HepG2 (cell line): ENCODE measurements at regions not wholly inside any gene's neighbourhood (a gene's known extent, or its start where the extent isn't known, plus 50 kb on each side); places are given as distances from the start of the nearest gene placed in this dataset.

Experiments
- CTCF ChIP-seq: sonication (generic); formaldehyde crosslinking; IDR thresholded peaks from 2 replicates; pipeline ENCODE4 v1.5.0; 2020; ENCODE audit warnings: mild to moderate bottlenecking, missing genetic modification reagents, moderate library complexity
- EZH2 ChIP-seq: conservative IDR thresholded peaks from 2 replicates; pipeline ENCODE4 v1.6.1; 2012; ENCODE audit warnings: mild to moderate bottlenecking, low read depth, low read length, moderate library complexity
- FOSL1 ChIP-seq: sonication (generic); formaldehyde crosslinking; IDR thresholded peaks from 2 replicates; pipeline ENCODE4 v1.9.0; 2021; ENCODE audit warnings: missing genetic modification reagents, borderline replicate concordance
- GZF1 ChIP-seq: sonication (generic); formaldehyde crosslinking; IDR thresholded peaks from 2 replicates; pipeline ENCODE4 v1.5.1; 2020; ENCODE audit warnings: mild to moderate bottlenecking, missing genetic modification reagents
- POLR2A ChIP-seq, 2 experiments: IDR thresholded peaks; 2 replicates each; pipeline ENCODE4 v1.6.1; 2011; ENCODE audit warnings: low read depth in 2 of 2, low read length in 2 of 2, mild to moderate bottlenecking in 1 of 2, moderate library complexity in 1 of 2; ENCODE audit not compliant: insufficient read depth in 1 of 2
- SIN3A ChIP-seq: IDR thresholded peaks from 2 replicates; pipeline ENCODE4 v1.6.1; 2011; ENCODE audit warnings: low read depth, mild to moderate bottlenecking, control low read depth, low read length, borderline replicate concordance
- ZBTB4 ChIP-seq: sonication (generic); formaldehyde crosslinking; IDR thresholded peaks from 2 replicates; pipeline ENCODE4 v1.4.0; 2020; ENCODE audit warnings: missing genetic modification reagents, mild to moderate bottlenecking, borderline replicate concordance
- ZNF510 ChIP-seq: sonication (generic); formaldehyde crosslinking; IDR thresholded peaks from 2 replicates; pipeline ENCODE4 v1.4.0; 2020; ENCODE audit warnings: low read depth, mild to moderate bottlenecking, missing genetic modification reagents

GRCh38 chrX:10847333-10847732 is 226.9 kb upstream of the MID1 start:
- TF ChIP-seq EZH2 = no peak
- no peak for TF ChIP-seq GZF1 (CRISPR knock-in tag)
- TF ChIP-seq SIN3A = no peak
- no peak for TF ChIP-seq ZBTB4 (CRISPR knock-in tag)
- TF ChIP-seq FOSL1 (CRISPR knock-in tag) = no peak
- TF ChIP-seq ZNF510 (CRISPR knock-in tag) = no peak
- TF ChIP-seq POLR2A (IDR thresholded peaks at IDR 0.05; ENCODE audit: insufficient read depth in 1 of 2, low read depth in 2 of 2, low read length in 2 of 2) = no peak
- TF ChIP-seq CTCF = no peak
